HG03103 (cell line): ENCODE measurements at regions not wholly inside any gene's neighbourhood (a gene's known extent, or its start where the extent isn't known, plus 50 kb on each side); places are given as distances from the start of the nearest gene placed in this dataset.
A peak's percentile ranks its signal among the peaks of the same experiment; 100 is the strongest.
"Not testable (repeated sequence)": the region's sequence is repeated elsewhere in the genome, so short reads cannot be mapped to it uniquely, and the experiment has no call there.

ENCODE experiments used
- ATAC-seq: cut with Tn5 transposase; IDR thresholded peaks from one replicate; pipeline ENCODE4 v1.9.1; 2021; ENCODE audit warnings: low read depth; ENCODE audit not compliant: unreplicated experiment

DNA sequence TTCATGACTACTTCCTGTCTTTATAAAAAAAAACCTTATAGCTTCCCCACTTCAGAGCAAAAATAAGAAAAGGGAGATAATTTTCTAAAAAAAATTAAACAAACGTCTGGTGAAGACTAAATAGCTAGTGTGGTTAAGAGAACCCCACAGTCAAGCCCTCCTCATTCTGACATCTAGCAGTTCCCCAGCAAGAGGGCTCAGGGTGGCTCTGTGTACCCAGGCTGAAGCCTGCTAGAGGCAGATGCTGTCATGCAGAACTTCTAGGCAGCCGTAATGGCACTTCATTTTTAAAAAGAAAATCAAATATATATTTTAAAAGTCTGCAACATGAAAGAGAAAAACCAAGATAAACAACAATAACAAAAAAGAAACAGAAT is 223.1 kb upstream of the KLF14 start:
- no peak for ATAC-seq

DNA sequence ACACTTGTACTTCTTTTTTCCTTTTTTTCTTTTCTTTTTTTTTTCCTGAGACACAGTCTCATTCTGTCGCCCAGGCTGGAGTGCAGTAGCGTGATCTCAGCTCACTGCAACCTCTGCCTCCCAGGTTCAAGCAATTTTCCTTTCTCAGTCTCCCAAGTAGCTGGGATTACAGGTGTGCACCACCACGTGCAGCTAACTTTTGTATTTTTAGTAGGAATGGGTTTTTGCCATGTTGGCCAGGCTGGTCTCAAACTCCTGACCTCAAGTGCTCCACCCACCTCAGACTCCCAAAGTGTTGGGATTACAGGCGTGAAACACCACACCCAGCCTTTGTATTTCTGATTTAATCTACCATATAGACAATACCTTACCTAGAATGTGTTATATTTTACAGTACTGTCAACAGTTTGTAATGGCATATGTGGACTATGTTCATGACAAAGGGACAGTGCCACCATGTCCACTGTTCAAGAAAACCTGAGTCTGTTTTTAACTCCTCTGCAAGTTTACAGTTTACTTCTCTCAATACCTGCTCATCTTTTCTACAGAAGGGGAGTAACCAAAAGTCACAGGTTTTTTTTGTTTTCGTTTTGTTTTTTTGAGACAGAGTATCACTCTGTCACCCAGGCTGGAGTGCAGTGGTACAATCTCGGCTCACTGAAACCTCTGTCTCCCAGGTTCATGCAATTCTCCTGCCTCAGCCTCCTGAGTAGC is 223.9 kb upstream of the KLF14 start:
- not testable (repeated sequence) for ATAC-seq

DNA sequence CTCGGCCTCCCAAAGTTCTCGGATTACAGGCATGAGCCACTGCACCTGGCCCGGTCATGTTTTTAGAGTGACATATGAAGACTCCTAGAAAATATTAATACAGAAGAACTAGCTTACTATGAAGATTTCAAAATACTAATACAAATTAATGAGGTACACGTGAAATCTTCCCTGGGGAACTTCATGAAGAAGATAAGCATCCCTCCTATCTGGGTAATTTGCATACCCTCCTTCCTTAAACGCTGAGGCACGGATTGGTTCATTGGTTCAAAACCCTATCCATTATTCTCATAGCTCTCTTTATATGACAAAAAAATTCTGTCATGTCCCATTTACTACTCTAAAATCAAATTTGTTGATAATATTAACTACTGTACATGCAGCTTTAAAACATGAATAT is 224.8 kb upstream of the KLF14 start:
- ATAC-seq, result no peak

DNA sequence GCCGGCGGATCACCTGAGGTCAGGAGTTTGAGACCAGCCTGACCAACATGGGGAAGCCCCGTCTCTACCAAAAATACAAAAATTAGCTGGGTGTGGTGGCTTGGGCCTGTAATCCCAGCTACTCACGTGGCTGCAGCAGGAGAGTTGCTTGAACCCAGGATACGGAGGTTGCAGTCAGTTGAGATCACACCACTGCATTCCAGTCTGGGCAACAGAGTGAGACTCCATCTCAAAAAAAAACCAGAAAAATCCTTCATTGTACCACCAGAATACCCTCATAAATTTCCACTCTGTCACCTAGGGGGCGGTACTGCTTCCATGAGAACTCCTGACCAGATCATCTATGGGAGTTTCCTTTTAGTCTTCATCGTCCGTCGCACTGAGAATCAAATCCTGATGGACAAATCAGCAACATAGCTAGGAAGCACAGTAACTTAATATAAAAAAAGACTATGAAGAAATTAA is 225.8 kb upstream of the KLF14 start:
- no peak for ATAC-seq

DNA sequence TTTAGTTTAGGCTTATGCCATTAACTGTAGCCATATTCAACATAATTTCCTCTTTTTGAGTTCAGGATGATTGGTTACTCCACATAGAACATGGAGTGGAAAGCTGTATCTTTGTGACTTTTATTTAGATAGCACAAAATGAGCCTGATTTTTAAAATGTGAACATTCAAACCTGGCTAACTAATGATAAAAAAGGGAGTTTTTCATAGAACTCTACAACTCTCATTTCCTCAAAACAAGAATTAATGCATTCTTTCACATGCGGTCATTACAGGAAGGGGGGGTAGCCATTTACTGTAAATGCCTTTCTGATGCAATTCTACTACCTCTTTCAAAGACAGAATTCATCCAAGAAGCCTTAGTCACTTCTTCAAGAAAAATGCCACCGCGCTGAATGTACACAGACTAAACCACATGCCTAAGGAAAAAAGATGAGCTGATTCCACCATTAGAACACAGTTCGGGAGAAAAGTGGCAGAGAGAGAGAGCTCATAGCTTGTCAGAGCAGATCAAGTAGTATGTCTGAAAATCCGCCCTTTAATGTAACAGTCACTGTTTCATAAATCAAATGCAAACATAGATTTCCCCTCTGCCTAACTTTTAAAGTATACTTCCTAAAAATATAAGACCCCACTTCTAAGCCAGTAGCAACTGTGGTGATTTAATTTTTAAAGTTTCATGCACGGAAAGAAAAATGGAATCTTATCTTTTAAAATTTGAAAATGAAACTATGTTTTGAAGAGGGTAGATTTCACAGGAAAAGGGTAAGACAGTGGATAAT is 226.4 kb upstream of the KLF14 start:
- no peak for ATAC-seq

DNA sequence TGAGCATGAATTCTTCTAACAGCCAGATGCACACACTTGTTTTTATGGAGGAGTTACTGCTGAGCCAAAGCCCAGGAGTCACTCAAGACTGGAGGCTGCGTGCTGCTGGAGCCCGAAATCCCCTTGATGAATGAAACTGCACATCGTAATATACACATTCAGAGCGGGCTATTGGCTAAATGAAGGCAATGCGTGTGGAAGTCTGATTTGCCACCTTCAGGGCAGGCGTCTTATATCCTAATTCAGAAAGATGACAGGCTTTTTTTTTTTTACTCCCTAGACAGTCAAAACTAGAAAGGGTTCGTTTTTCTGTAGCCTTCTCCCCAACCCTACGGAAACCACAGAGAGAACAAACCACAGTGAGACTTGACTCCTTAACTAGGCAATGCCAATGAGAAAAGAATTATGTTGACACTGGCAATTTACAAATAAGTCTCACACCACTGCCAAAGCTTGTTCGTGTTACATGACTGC is 227.2 kb upstream of the KLF14 start:
- peak; percentile 61 for ATAC-seq

DNA sequence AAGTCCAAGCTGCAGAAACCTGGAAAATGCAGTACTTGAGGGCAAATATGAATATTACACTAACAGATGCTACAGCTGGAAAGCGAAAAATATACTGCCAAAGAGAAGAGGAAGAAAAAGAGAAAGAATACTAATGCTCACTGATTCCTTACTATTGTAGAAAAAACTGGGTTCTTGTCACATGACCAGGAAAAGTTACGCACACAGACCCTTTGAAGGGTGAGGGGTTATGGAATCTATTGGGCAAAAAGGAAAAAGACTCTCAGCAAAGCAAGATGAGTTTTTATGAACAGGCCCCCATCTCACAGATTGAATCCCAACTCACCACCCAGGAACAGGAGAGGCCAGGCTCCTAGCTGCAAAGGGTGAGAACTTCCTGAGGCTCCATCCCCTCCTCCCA is 228.1 kb upstream of the KLF14 start:
- no peak for ATAC-seq

DNA sequence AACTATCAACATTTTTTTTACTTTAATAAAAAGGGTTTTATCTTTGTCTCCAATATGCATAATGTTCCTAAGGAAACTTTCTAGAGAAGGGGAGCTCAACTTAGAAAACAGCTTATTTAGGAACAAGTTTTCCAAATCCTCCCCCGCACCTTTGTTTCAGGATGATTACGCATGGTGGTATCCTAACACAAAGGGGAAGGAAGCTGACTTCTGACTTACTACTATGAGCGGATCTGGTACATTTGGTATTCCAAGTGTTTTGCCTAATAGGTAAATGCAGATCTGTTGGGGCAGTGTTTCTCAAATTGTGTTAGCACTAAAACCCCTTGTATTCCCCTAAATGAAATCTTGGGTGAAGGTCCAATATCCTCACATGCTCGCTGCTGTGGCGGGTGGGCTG is 229.3 kb upstream of the KLF14 start:
- no peak for ATAC-seq

DNA sequence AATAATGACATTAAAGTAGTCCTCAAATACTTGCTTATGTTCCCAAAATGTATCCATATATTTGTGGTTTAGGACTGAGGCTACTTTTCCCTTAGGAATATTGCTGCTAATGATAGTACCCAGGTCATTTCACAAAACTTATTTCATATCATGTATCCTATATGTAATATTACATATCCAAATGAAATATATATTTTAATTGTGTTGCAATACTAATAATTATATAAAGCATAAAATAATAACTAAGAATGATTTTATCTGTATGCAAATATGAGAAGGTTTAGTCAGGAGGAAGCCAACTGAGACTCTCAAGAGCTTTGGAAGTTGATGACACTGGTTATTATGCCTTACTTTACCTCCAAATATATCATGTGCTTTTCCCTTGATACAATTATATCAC is 231.5 kb upstream of the KLF14 start:
- no peak for ATAC-seq

DNA sequence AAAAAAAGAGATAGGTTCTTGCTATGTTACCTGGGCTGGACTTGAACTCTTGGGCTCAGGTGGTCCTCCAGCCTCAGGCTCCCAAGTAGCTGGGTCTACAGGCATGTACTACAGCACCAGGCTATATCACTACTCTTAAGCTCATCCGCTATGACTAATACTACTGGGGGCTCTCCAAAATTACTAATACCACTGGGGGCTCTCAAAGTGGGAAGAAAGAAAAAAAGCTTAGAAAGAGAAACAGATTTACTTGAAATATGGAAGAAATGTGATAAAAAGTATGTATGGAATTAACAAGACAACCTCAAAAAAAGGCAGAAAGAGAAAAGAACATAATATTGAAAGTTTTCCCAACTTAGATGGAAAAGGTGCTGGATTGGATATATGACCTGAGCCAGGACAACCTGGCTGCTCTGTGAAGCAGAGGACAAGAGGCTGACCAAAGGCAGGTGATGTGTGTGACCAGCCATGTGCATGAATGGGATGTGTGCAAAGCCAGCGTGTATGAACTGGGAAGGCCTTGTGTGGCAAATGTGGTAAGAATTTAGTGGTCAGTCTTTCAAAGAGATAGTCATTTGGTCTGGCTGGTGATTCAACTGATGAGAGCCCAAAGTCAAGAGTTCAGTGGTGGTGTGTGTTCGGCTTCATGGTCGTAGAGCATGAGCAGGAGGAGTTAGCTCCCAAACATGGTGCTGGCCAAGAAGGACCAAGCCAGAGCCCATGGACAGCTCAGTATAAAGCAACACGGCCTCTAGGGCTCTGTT is 232.4 kb upstream of the KLF14 start:
- no peak for ATAC-seq

DNA sequence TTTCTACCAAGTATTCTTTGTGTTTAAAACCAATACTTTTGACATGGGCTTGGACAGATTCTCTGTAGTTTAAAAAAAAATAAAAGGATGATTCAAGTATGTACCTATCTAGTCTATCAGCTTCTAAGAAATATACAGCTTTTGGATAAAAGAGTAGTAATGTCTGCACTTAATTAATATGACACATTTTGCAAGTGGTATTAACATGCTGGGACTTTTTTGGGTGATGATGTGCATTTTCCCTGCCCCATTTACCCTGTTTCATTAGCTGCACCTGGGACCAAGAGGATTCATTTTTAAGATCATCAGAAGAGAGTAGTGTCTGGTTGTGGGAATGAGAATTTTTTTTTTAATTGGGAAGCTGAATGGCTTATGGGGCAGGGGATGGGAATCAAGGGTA is 236.2 kb upstream of the KLF14 start:
- no peak for ATAC-seq

DNA sequence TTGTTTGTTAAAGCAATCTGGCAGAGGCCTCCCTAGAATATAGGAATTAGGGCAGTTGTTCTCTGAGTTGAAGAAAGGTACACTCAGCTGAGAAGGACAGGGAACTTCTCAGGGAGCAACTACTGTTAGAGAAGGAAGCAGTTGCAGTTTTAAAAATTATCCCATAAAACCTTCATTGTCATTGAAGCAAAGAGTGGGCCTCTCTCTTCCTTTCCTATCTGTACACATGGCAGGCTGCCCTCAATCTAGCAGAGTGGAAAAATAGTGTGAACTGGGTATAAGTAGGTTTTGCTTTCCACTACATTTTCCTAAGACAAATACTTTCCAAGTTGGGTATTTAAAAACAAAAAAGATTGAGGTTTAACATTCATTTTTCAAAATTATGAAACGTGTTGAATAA is 236.7 kb upstream of the KLF14 start:
- no peak for ATAC-seq

DNA sequence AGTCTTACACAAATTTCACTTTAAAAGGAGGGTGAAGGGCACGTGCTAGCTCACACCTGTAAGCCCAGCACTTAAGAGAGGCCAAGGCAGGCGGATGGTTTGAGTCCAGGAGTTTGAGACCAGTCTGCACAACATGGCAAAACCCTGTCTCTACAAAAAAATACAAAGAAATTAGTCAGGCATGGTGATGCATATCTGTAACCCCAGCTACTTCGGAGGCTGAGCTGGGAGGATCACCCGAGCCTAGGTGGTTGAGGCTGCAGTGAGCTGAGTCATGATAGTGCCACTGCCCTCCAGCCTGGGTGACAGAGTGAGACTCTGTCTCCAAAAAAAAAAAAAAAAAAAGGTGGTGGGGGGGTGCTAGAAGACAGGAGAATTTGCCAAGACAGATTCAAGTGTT is 237.3 kb upstream of the KLF14 start:
- ATAC-seq, result no peak

DNA sequence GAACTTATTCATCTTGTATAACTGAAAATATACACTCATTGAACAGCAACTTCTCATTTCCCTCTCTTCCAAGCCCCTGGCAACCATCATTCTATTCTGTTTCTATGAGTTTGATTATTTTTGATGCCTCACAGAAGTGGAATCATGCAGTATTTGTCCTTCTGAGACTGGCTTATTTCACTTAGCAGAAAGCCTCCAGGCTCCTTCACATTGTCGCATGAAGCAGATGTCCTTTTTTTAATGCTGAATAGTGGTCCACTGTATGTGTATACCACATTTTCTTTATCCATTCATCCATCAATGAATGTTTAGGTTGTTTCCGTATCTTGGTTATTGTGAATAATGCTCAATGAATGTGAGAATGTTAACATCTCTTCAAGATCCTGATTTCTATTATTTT is 238.2 kb upstream of the KLF14 start:
- ATAC-seq, result no peak

DNA sequence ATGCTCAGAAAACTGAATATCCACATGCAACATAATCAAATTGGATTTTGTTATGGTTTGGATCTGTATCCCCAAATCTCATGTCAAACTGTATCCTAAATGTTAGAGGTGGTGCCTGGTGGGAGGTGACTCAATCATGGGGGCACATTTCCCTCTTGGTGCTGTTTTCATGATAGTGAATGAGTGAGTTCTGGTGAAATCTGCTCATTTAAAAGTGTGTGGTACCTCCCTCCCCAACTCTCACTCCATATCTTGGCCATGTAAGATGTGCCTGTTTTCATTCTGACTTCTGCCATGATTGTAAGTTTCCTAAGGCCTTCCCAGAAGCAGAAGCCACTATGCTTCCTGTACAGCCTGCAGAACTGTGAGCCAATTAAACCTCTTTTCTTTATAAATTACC is 239.6 kb upstream of the KLF14 start:
- ATAC-seq, result no peak

DNA sequence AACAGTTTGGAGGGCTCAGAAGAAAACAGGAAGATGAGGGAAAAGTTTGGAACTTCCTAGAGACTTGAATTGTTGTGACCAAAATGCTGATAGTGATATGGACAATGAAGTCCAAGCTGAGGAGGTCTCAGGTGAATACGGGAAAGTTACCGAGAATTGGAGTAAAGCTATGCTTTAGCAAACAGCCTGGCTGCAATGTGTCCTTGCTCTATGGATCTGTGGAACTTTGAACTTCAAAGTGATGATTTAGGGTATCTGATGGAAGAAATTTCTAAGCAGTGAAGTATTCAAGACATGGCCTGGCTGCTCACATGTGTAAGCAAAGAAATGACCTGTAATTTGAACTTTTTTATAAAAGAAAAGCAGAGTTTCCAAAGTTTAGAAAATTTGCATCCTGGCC is 240.2 kb upstream of the KLF14 start:
- ATAC-seq, result no peak

DNA sequence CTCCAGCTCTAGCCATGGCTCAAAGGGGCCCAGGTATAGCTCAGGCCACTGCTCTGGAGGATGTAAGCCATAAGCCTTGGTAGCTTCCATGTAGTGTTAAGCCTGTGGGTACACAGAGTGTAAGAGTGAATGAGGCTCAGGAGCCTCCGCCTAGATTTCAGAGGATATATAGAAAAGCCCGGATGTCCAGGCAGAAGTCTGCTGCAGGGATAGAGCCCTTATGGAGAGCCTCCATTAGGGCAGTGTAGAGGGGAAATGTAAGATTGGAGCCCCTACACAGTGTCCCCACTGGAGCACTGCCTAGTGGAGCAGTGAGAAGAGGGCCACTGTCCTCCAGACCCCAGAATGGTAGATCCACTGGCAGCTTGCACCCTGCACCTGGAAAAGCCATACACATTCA is 240.8 kb upstream of the KLF14 start:
- no peak for ATAC-seq

DNA sequence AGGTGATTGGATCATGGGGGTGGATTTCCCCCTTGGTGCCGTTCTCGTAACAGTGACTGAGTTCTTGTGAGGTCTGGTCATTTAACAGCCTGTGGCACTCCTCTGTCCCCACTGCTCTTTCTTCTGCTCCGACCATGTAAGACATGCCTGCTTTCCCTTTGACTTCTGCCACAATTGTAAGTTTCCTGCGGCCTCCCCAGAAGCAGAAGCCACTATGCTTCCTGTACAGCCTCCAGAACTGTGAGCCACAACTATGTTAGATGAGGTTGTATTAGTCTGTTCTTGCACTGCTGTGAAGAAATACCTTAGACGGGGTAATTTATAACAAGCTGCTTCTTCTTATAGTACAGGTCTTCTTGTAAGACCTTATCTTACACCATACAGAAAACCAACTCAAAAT is 241.7 kb upstream of the KLF14 start:
- ATAC-seq, result no peak

DNA sequence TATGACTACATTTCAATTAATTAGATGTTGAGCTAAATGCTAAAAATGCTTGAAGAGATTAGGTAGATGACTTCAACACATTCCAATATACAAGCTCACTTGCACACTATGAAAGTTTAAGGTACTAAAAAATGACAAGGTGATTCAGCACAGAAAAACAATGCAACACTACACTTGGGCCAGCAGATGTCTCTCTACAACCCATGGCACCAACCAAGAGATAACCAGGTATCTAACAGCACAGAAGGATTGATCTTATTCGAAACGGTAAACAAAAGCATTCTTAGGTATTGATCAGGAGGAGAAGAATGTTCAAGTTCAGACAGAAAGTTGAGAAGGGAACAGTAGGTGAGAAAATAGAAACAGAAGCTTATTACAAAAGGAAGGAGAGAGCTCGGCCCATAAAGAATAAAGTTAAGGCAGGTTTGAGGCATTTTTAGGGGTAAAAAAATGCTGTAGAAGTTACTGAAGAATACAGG is 248.2 kb upstream of the KLF14 start:
- no peak for ATAC-seq

DNA sequence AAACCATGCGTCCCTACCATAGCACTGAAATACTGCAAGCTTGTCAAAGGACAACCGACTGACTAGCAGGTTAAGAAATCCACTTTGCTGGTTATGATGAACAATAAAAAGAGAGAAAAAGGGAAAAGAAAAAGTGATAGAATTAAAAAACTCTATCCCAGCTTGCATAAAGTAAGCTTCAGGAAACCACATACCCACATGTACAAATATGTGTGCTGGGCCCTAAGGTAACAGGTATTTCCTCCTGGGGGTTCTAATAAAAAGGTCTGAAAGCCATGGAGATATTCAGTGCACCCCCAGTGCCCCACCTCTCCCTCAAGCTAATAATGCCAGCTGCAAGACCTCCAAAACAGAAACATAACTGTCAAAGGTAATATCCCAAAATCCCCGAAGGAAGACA is 248.6 kb upstream of the KLF14 start:
- no peak for ATAC-seq

DNA sequence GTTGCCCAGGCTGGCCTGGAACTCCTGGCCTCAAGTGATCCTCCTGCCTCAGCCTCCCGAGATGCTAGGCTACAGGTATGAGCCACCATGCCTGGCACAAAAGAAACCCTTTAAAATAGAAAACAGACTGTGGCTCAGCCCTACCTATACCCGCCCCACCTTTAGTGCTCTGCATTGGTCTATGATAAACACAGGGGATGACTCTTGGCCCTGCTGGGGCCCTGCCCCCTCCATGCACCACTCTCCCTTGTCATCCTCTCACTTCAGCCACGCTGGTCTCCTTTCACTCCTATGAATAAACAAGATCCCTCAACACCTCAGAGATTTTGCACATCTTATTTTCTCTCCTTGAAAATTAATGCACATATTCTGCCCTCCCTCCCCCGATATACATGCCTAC is 251.4 kb upstream of the KLF14 start:
- ATAC-seq, result no peak
